ENCODE measurements at regions not wholly inside any gene's neighbourhood (a gene's known extent, or its start where the extent isn't known, plus 50 kb on each side); places are given as distances from the start of the nearest gene placed in this dataset.

GRCh38 chr3:188051801-188052168 lies 102.2 kb upstream of the LPP start:
- DNase-seq: no peak

GRCh38 chr3:188052169-188053035 lies 101.6 kb upstream of the LPP start:
- H3K27me3 Mint-ChIP-seq: no peaks in the 10 kb centered on the region
- H3K4me3 Mint-ChIP-seq: no peak overlapping the region
- no peak overlapping the region for H3K27ac Mint-ChIP-seq
- peaks cover 13% of the 10 kb centered on the region for H3K4me1 Mint-ChIP-seq
- DNase-seq: no peak
- H3K9me3 Mint-ChIP-seq: no peaks in the 10 kb centered on the region
- peaks cover 3% of the 10 kb centered on the region for H3K36me3 Mint-ChIP-seq

More at GRCh38 chr3:188051801-188052168, 102.2 kb upstream of the LPP start:
- peaks cover 13% of the 10 kb centered on the region for H3K4me1 Mint-ChIP-seq
- H3K4me3 Mint-ChIP-seq: no peak overlapping the region
- H3K27ac Mint-ChIP-seq: no peak overlapping the region
- H3K9me3 Mint-ChIP-seq: no peaks in the 10 kb centered on the region
- no peaks in the 10 kb centered on the region for H3K27me3 Mint-ChIP-seq
- H3K36me3 Mint-ChIP-seq: peaks cover 3% of the 10 kb centered on the region

GRCh38 chr3:188053036-188053340 lies 101.0 kb upstream of the LPP start:
- Mint-ChIP-seq H3K36me3 (peaks cover 3% of the 10 kb centered on the region), H3K27me3 (no peaks in the 10 kb centered on the region), H3K4me3 (no peak overlapping the region), H3K27ac (no peak overlapping the region), H3K9me3 (no peaks in the 10 kb centered on the region), H3K4me1 (peaks cover 13% of the 10 kb centered on the region)
- DNase-seq: no peak

GRCh38 chr3:188053710-188054380 lies 100.1 kb upstream of the LPP start:
- H3K4me3 Mint-ChIP-seq: no peak overlapping the region
- H3K9me3 Mint-ChIP-seq: no peaks in the 10 kb centered on the region
- H3K36me3 Mint-ChIP-seq: peaks cover 3% of the 10 kb centered on the region
- peaks cover 13% of the 10 kb centered on the region for H3K4me1 Mint-ChIP-seq
- DNase-seq: no peak
- no peaks in the 10 kb centered on the region for H3K27me3 Mint-ChIP-seq
- no peak overlapping the region for H3K27ac Mint-ChIP-seq

GRCh38 chr3:188054541-188054940 lies 99.4 kb upstream of the LPP start:
- no peaks in the 10 kb centered on the region for H3K27me3 Mint-ChIP-seq
- H3K36me3 Mint-ChIP-seq: peaks cover 3% of the 10 kb centered on the region
- peaks cover 10% of the 10 kb centered on the region for H3K4me1 Mint-ChIP-seq
- no peak overlapping the region for H3K27ac Mint-ChIP-seq
- no peak overlapping the region for H3K4me3 Mint-ChIP-seq
- no peaks in the 10 kb centered on the region for H3K9me3 Mint-ChIP-seq
- DNase-seq: no peak

GRCh38 chr3:188055388-188055787 lies 98.6 kb upstream of the LPP start:
- H3K36me3 Mint-ChIP-seq: peaks cover 4% of the 10 kb centered on the region
- DNase-seq: no peak
- no peaks in the 10 kb centered on the region for H3K9me3 Mint-ChIP-seq
- H3K4me1 Mint-ChIP-seq: peaks cover 4% of the 10 kb centered on the region
- H3K4me3 Mint-ChIP-seq: no peak overlapping the region
- H3K27me3 Mint-ChIP-seq: no peaks in the 10 kb centered on the region
- H3K27ac Mint-ChIP-seq: no peak overlapping the region

- H3K4me3 Mint-ChIP-seq: no peak overlapping the region
- H3K4me1 Mint-ChIP-seq: peaks cover 16% of the 10 kb centered on the region
- H3K36me3 Mint-ChIP-seq: peaks cover 6% of the 10 kb centered on the region
- peaks cover 2% of the 10 kb centered on the region for H3K9me3 Mint-ChIP-seq
- no peaks in the 10 kb centered on the region for H3K27me3 Mint-ChIP-seq
- no peak for DNase-seq
- no peak overlapping the region for H3K27ac Mint-ChIP-seq
These were observed 96.8 kb upstream of the LPP start for GRCh38 chr3:188057124-188057523.

- no peaks in the 10 kb centered on the region for H3K27me3 Mint-ChIP-seq
- H3K4me3 Mint-ChIP-seq: no peak overlapping the region
- no peak overlapping the region for H3K27ac Mint-ChIP-seq
- DNase-seq: no peak
- peaks cover 21% of the 10 kb centered on the region for H3K4me1 Mint-ChIP-seq
- peaks cover 2% of the 10 kb centered on the region for H3K9me3 Mint-ChIP-seq
- peaks cover 6% of the 10 kb centered on the region for H3K36me3 Mint-ChIP-seq
These were observed 95.3 kb upstream of the LPP start for GRCh38 chr3:188058569-188059184.

GRCh38 chr3:188059351-188059750 lies 94.6 kb upstream of the LPP start:
- H3K4me1 Mint-ChIP-seq: peaks cover 26% of the 10 kb centered on the region
- H3K27ac Mint-ChIP-seq: no peak overlapping the region
- peaks cover 2% of the 10 kb centered on the region for H3K9me3 Mint-ChIP-seq
- peaks cover 6% of the 10 kb centered on the region for H3K36me3 Mint-ChIP-seq
- no peaks in the 10 kb centered on the region for H3K27me3 Mint-ChIP-seq
- no peak for DNase-seq
- H3K4me3 Mint-ChIP-seq: no peak overlapping the region

GRCh38 chr3:188060264-188060835 lies 93.6 kb upstream of the LPP start:
- H3K9me3 Mint-ChIP-seq: peaks cover 2% of the 10 kb centered on the region
- H3K27ac Mint-ChIP-seq: peak overlapping the region; percentile 40
- H3K4me3 Mint-ChIP-seq: no peak overlapping the region
- DNase-seq: no peak
- no peaks in the 10 kb centered on the region for H3K27me3 Mint-ChIP-seq
- peaks cover 6% of the 10 kb centered on the region for H3K36me3 Mint-ChIP-seq
- peaks cover 26% of the 10 kb centered on the region for H3K4me1 Mint-ChIP-seq

- Mint-ChIP-seq H3K4me1 (peaks cover 26% of the 10 kb centered on the region), H3K4me3 (peak overlapping the region; percentile 56), H3K27me3 (no peaks in the 10 kb centered on the region), H3K9me3 (peaks cover 2% of the 10 kb centered on the region), H3K27ac (peak overlapping the region; percentile 89), H3K36me3 (peaks cover 6% of the 10 kb centered on the region)
- peak; percentile 65 for DNase-seq
These were observed 93.0 kb upstream of the LPP start for GRCh38 chr3:188060840-188061544.

- no peak for DNase-seq
- Mint-ChIP-seq H3K4me3 (no peak overlapping the region), H3K36me3 (peaks cover 6% of the 10 kb centered on the region), H3K4me1 (peaks cover 26% of the 10 kb centered on the region), H3K9me3 (peaks cover 2% of the 10 kb centered on the region), H3K27ac (no peak overlapping the region), H3K27me3 (no peaks in the 10 kb centered on the region)
These were observed 91.7 kb upstream of the LPP start for GRCh38 chr3:188062216-188062615.

- no peak for DNase-seq
- no peak overlapping the region for H3K27ac Mint-ChIP-seq
- H3K36me3 Mint-ChIP-seq: peaks cover 4% of the 10 kb centered on the region
- H3K9me3 Mint-ChIP-seq: peaks cover 2% of the 10 kb centered on the region
- H3K4me3 Mint-ChIP-seq: no peak overlapping the region
- no peaks in the 10 kb centered on the region for H3K27me3 Mint-ChIP-seq
- peaks cover 26% of the 10 kb centered on the region for H3K4me1 Mint-ChIP-seq
These were observed 89.0 kb upstream of the LPP start for GRCh38 chr3:188064831-188065493.

GRCh38 chr3:188066141-188066540 lies 87.8 kb upstream of the LPP start:
- Mint-ChIP-seq H3K27me3 (no peaks in the 10 kb centered on the region), H3K9me3 (peaks cover 2% of the 10 kb centered on the region), H3K36me3 (peaks cover 2% of the 10 kb centered on the region), H3K27ac (no peak overlapping the region), H3K4me1 (peaks cover 17% of the 10 kb centered on the region), H3K4me3 (no peak overlapping the region)
- DNase-seq: no peak
